GM12878 (cell line): ENCODE measurements at regions not wholly inside any gene's neighbourhood (a gene's known extent, or its start where the extent isn't known, plus 50 kb on each side); places are given as distances from the start of the nearest gene placed in this dataset.

Experiments
- ATAC-seq: fragments of 200-7000 bp; cut with Tn5 transposase; 3 replicates; pipeline ENCODE4 v1.9.1; 2020; ENCODE audit warnings: mild to moderate bottlenecking, moderate library complexity
- BruUV-seq: library from RNA; stranded (reverse); fragments of 400-500 nt; replicated peaks from 2 replicates; lab custom pipeline; 2021; lab: Mats Ljungman, UMichigan
- CTCF ChIA-PET: fragments of 300-600 bp; sonication (Branson Sonifier 250); formaldehyde crosslinking; extraction: SDS; loops from one replicate; lab custom pipeline; 2021; ENCODE audit warnings: inconsistent platforms; lab: Yijun Ruan, JAX
- POLR2A ChIA-PET: fragments of 350-600 bp; formaldehyde crosslinking; extraction: SDS; loops from one replicate; lab custom pipeline; 2021; ENCODE audit warnings: inconsistent platforms; lab: Charles Lee
- RAD21 ChIA-PET: fragments of 300-600 bp; sonication (Branson Sonifier 250); formaldehyde crosslinking; loops from one replicate; lab custom pipeline; 2023; ENCODE audit warnings: antibody characterized with exemption; ENCODE audit not compliant: unreplicated experiment; lab: Charles Lee
- SMC1A ChIA-PET: fragments of 300-600 bp; sonication (Branson Sonifier 250); formaldehyde crosslinking; loops from one replicate; lab custom pipeline; 2023; ENCODE audit not compliant: unreplicated experiment, uncharacterized antibody; lab: Charles Lee
- DNase-seq: peaks from one replicate; pipeline ENCODE4 v3.0.0-alpha.2; 2011; ENCODE audit warnings: low read depth, low spot score
- FAIRE-seq: peaks from 3 replicates; lab custom pipeline; 2011; peaks lifted over from hg19 to GRCh38; lab: Jason Lieb, UNC
- H2AFZ ChIP-seq: 2 replicates; pipeline ENCODE4 v1.6.0; 2011; ENCODE audit warnings: low read depth, low read length, control low read depth; ENCODE audit not compliant: control insufficient read depth
- H3K27ac ChIP-seq: 2 replicates; pipeline ENCODE4 v1.5.1; 2011; ENCODE audit warnings: control low read depth; ENCODE audit not compliant: control insufficient read depth, insufficient read depth
- H3K27me3 ChIP-seq, 2 experiments: replicated peaks in 1 of 2; 2 replicates each; pipeline versions ENCODE4 v1.6.0 to v1.6.1; 2011; ENCODE audit warnings: low read length in 1 of 2; ENCODE audit not compliant: control insufficient read depth in 2 of 2, insufficient read depth in 2 of 2
- H3K36me3 ChIP-seq, 2 experiments: 2 replicates each; pipeline ENCODE4 v1.5.1; 2011; ENCODE audit warnings: low read length in 1 of 2; ENCODE audit not compliant: control insufficient read depth in 2 of 2, insufficient read depth in 2 of 2
- H3K4me1 ChIP-seq: 2 replicates; pipeline ENCODE4 v1.6.1; 2011; ENCODE audit warnings: mild to moderate bottlenecking, low read length, moderate library complexity, mixed read lengths; ENCODE audit not compliant: control insufficient read depth, insufficient read depth
- H3K4me2 ChIP-seq: 2 replicates; pipeline ENCODE4 v1.6.0; 2011; ENCODE audit warnings: control low read depth; ENCODE audit not compliant: control insufficient read depth, insufficient read depth
- H3K4me3 ChIP-seq: fragments of 200-600 bp; sonication (generic); 2 replicates; pipeline ENCODE4 v1.5.1; 2016
- H3K79me2 ChIP-seq: 2 replicates; pipeline ENCODE4 v1.6.0; 2011; ENCODE audit warnings: low read length; ENCODE audit not compliant: control insufficient read depth, insufficient read depth
- H3K9ac ChIP-seq: 2 replicates; pipeline ENCODE4 v1.8.0; 2011; ENCODE audit warnings: low read length, control low read depth, mixed read lengths; ENCODE audit not compliant: control insufficient read depth, insufficient read depth
- H3K9me3 ChIP-seq: replicated peaks from 3 replicates; pipeline ENCODE4 v1.5.1; 2011; ENCODE audit warnings: mild to moderate bottlenecking, low read length; ENCODE audit not compliant: control insufficient read depth, insufficient read depth
- H4K20me1 ChIP-seq: 2 replicates; pipeline ENCODE4 v1.6.0; 2011; ENCODE audit not compliant: control insufficient read depth, insufficient read depth
- ASH2L ChIP-seq: fragments of 300-600, 200-600 bp; sonication (generic); IDR thresholded peaks from 2 replicates; pipeline ENCODE4 v1.6.1; 2017; ENCODE audit warnings: low read depth, mild to moderate bottlenecking, borderline replicate concordance
- CBX5 ChIP-seq: sonication (generic); IDR thresholded peaks from 2 replicates; pipeline ENCODE4 v1.6.1; 2016; ENCODE audit warnings: low read depth, moderate library complexity, mild to moderate bottlenecking, inconsistent platforms
- CEBPB ChIP-seq, 2 experiments: fragments of 150-350 bp in 1 of 2; IDR thresholded peaks; 2 replicates each; pipeline ENCODE4 v1.6.1; 2012 to 2014; ENCODE audit warnings: low read depth in 2 of 2, low read length in 2 of 2, borderline replicate concordance in 1 of 2, inconsistent platforms in 1 of 2
- CHD2 ChIP-seq: IDR thresholded peaks from 2 replicates; pipeline ENCODE4 v1.6.1; 2011; ENCODE audit warnings: low read depth, low read length, improper control_type of control experiment, borderline replicate concordance
- CHD4 ChIP-seq: fragments of 200-600 bp; sonication (generic); IDR thresholded peaks from 2 replicates; pipeline ENCODE4 v1.6.1; 2016; ENCODE audit warnings: mild to moderate bottlenecking
- ETV6 ChIP-seq, 2 experiments: fragments of 450-650 bp in 1 of 2; IDR thresholded peaks in 1 of 2; conservative IDR thresholded peaks in 1 of 2; 2 replicates each; pipeline ENCODE4 v1.6.1; 2014; ENCODE audit warnings: antibody characterized with exemption in 1 of 2, borderline replicate concordance in 1 of 2, low read depth in 1 of 2, mild to moderate bottlenecking in 1 of 2, moderate library complexity in 1 of 2
- EZH2 ChIP-seq: IDR thresholded peaks from 2 replicates; pipeline ENCODE4 v1.6.1; 2012; ENCODE audit warnings: low read depth, mild to moderate bottlenecking, control low read depth, inconsistent platforms, low read length, borderline replicate concordance; ENCODE audit not compliant: control insufficient read depth
- FOXM1 ChIP-seq: IDR thresholded peaks from 2 replicates; pipeline ENCODE4 v1.6.1; 2012; ENCODE audit warnings: low read depth, mild to moderate bottlenecking, inconsistent platforms, low read length, moderate library complexity
- MYB ChIP-seq: fragments of 150-350 bp; IDR thresholded peaks from 2 replicates; pipeline ENCODE4 v1.6.1; 2014; ENCODE audit warnings: mild to moderate bottlenecking, low read depth, low read length, borderline replicate concordance
- NR2F1 ChIP-seq: fragments of 450-650 bp; conservative IDR thresholded peaks from 2 replicates; pipeline ENCODE4 v1.6.1; 2017; ENCODE audit warnings: mild to moderate bottlenecking
- POLR2A ChIP-seq: IDR thresholded peaks from 2 replicates; pipeline ENCODE4 v1.6.1; 2011; ENCODE audit warnings: low read depth, mild to moderate bottlenecking, low read length
- STAT1 ChIP-seq: fragments of 450-650 bp; conservative IDR thresholded peaks from 2 replicates; pipeline ENCODE4 v1.6.1; 2014; ENCODE audit warnings: antibody characterized with exemption, mild to moderate bottlenecking
- STAT3 ChIP-seq: IDR thresholded peaks from 2 replicates; pipeline ENCODE4 v1.6.1; 2011; ENCODE audit warnings: low read depth, low read length, improper control_type of control experiment
- ZNF217 ChIP-seq: fragments of 450-650 bp; IDR thresholded peaks from 2 replicates; pipeline ENCODE4 v1.6.1; 2017; ENCODE audit warnings: antibody characterized with exemption, mild to moderate bottlenecking
- WGBS: methylation state at CpG from one replicate; pipeline ENCODE4 v1.1.6; 2016; ENCODE audit warnings: low lambda C conversion rate; ENCODE audit not compliant: insufficient replicate concordance, insufficient coverage; ENCODE audit errors: missing lambda C conversion rate; 5-methylcytosine and 5-hydroxymethylcytosine counted together
- in situ Hi-C: fragments of 300-500 bp; cut with MboI; formaldehyde crosslinking; loops from 9 replicates; pipeline ENCODE4 v1.14.3; 2018; ENCODE audit warnings: mixed read lengths
- intact Hi-C: fragments of 100-400 bp; cut with micrococcal nuclease; formaldehyde crosslinking; loops from one replicate; pipeline ENCODE4 v1.14.2; 2022; ENCODE audit not compliant: unreplicated experiment
- TF ChIP-seq, protein P1 (sequence below): IDR thresholded peaks from 2 replicates; pipeline ENCODE4 v1.6.1; 2011; ENCODE audit warnings: low read depth, mild to moderate bottlenecking, low read length, moderate library complexity, borderline replicate concordance; ENCODE audit errors: extremely low read depth

DNA sequence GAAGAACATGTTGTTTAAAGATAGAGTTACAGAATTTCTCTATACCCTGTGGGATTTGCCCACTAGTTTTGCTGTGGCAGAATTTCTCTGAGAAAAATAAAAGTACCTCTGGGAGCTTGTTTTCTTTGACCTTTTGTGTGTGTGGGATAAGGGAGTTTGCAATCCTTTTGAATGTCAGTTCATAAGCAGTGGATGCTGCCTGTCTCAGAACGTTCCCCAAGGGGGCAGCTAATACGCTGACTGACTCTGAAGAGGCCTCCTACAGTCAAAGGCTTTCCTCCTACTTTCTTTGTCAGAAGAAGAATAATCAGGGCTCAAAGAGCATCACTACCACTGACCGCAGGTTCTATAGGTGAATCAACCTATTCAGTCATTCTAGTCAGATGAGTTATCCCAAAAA, 140.6 kb downstream of the AASDHPPT start:
- no peak overlapping the region for H2AFZ ChIP-seq
- intact Hi-C loops = no loop called here
- BruUV-seq = no TSS peak
- no peak for DNase-seq
- ATAC-seq = no peak; the same call in 2 of the 3 replicates
- POLR2A ChIA-PET = no interaction called here
- TF ChIP-seq MYB (no peak), STAT1 (no peak), POLR2A (no peak), EZH2 (no peak), ZNF217 (no peak), CBX5 (no peak), STAT3 (no peak), FOXM1 (no peak), ASH2L (no peak), CHD2 (no peak), CHD4 (no peak), NR2F1 (no peak), CEBPB (IDR thresholded peaks at IDR 0.05; ENCODE audit: borderline replicate concordance in 1 of 2, low read depth in 2 of 2, low read length in 2 of 2) (no peak), ETV6 (conservative IDR thresholded peaks at IDR 0.05 in 1 of 2, IDR thresholded peaks at IDR 0.05 in 1 of 2; ENCODE audit: borderline replicate concordance in 1 of 2, low read depth in 1 of 2) (no peak)
- TF ChIP-seq, protein P1, sequence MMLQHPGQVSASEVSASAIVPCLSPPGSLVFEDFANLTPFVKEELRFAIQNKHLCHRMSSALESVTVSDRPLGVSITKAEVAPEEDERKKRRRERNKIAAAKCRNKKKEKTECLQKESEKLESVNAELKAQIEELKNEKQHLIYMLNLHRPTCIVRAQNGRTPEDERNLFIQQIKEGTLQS = no peak
- TF ChIP-seq, all 136 proteins: peak for 0
- H3K4me3 ChIP-seq = no peak overlapping the region
- H4K20me1 ChIP-seq = no peaks in the 10 kb centered on the region
- H3K4me1 ChIP-seq = no peaks in the 10 kb centered on the region
- FAIRE-seq = no peak
- no peaks in the 10 kb centered on the region for H3K36me3 ChIP-seq
- SMC1A ChIA-PET = no interaction called here
- H3K79me2 ChIP-seq = no peaks in the 10 kb centered on the region
- H3K27me3 ChIP-seq = no peaks in the 10 kb centered on the region
- H3K9me3 ChIP-seq = no peaks in the 10 kb centered on the region; the same call in 2 of the 3 replicates
- H3K4me2 ChIP-seq = no peak overlapping the region
- CTCF ChIA-PET = interaction anchor here (1.2 to 1.5 kb wide), 2 partner anchors 62 to 90 kb away, joined by 4 read pairs; no protein-coding TSS in a partner anchor
- RAD21 ChIA-PET = no interaction called here
- in situ Hi-C loops = no loop called here
- 0% methylated on average over 3 of the region's 3 CpGs for WGBS
- no peak overlapping the region for H3K27ac ChIP-seq
- H3K9ac ChIP-seq = no peak overlapping the region
